ENCODE measurements at regions not wholly inside any gene's neighbourhood (a gene's known extent, or its start where the extent isn't known, plus 50 kb on each side); places are given as distances from the start of the nearest gene placed in this dataset.

GRCh38 chr13:106762708-106763107 is 194.8 kb upstream of the ARGLU1 start:
- no peak overlapping the region for H3K27ac ChIP-seq
- no peaks in the 10 kb centered on the region for H3K36me3 ChIP-seq
- H3K4me3 ChIP-seq (ENCODE audit: low read depth, low read length), result no peak overlapping the region
- H3K9me3 ChIP-seq (ENCODE audit: severe bottlenecking), result no peaks in the 10 kb centered on the region
- DNase-seq, result no peak
- TF ChIP-seq CTCF (IDR thresholded peaks at IDR 0.05; ENCODE audit: low read depth, low read length), result no peak
- H3K27me3 ChIP-seq (ENCODE audit: insufficient read depth, low read depth, severe bottlenecking), result peaks cover 4% of the 10 kb centered on the region

GRCh38 chr13:106756446-106756845 is 188.5 kb upstream of the ARGLU1 start:
- no peak overlapping the region for H3K27ac ChIP-seq
- H3K36me3 ChIP-seq, result no peaks in the 10 kb centered on the region
- peaks cover 11% of the 10 kb centered on the region for H3K27me3 ChIP-seq (ENCODE audit: insufficient read depth, low read depth, severe bottlenecking)
- TF ChIP-seq CTCF (IDR thresholded peaks at IDR 0.05; ENCODE audit: low read depth, low read length), result no peak
- DNase-seq, result no peak
- H3K4me3 ChIP-seq (ENCODE audit: low read depth, low read length), result no peak overlapping the region
- H3K9me3 ChIP-seq (ENCODE audit: severe bottlenecking), result no peaks in the 10 kb centered on the region

GRCh38 chr13:106755542-106755941 is 187.6 kb upstream of the ARGLU1 start:
- Histone ChIP-seq H3K27me3 (ENCODE audit: insufficient read depth, low read depth, severe bottlenecking) (peaks cover 11% of the 10 kb centered on the region), H3K27ac (no peak overlapping the region), H3K36me3 (no peaks in the 10 kb centered on the region), H3K9me3 (ENCODE audit: severe bottlenecking) (no peaks in the 10 kb centered on the region), H3K4me3 (ENCODE audit: low read depth, low read length) (no peak overlapping the region)
- no peak for DNase-seq
- TF ChIP-seq CTCF (IDR thresholded peaks at IDR 0.05; ENCODE audit: low read depth, low read length), result no peak

- Histone ChIP-seq H3K36me3 (no peaks in the 10 kb centered on the region), H3K9me3 (ENCODE audit: severe bottlenecking) (no peaks in the 10 kb centered on the region), H3K27ac (peak overlapping the region; percentile 14; the same call in 1 of the 2 replicates), H3K4me3 (ENCODE audit: low read depth, low read length) (no peak overlapping the region), H3K27me3 (ENCODE audit: insufficient read depth, low read depth, severe bottlenecking) (peaks cover 7% of the 10 kb centered on the region)
- TF ChIP-seq CTCF (IDR thresholded peaks at IDR 0.05; ENCODE audit: low read depth, low read length), result no peak
- peak; percentile 64 for DNase-seq
These were observed 185.3 kb upstream of the ARGLU1 start for GRCh38 chr13:106753251-106753650.

GRCh38 chr13:106752584-106753170 is 184.7 kb upstream of the ARGLU1 start:
- no peak for DNase-seq

More at GRCh38 chr13:106752584-106753170, 184.7 kb upstream of the ARGLU1 start:
- H3K27me3 ChIP-seq (ENCODE audit: insufficient read depth, low read depth, severe bottlenecking), result peaks cover 7% of the 10 kb centered on the region
- H3K36me3 ChIP-seq, result no peaks in the 10 kb centered on the region
- peak overlapping the region; percentile 9 for H3K27ac ChIP-seq
- TF ChIP-seq CTCF (IDR thresholded peaks at IDR 0.05; ENCODE audit: low read depth, low read length), result no peak
- H3K4me3 ChIP-seq (ENCODE audit: low read depth, low read length), result no peak overlapping the region
- H3K9me3 ChIP-seq (ENCODE audit: severe bottlenecking), result peaks cover 3% of the 10 kb centered on the region

Data from WERI-Rb-1 (cell line).